ENCODE measurements at regions not wholly inside any gene's neighbourhood (a gene's known extent, or its start where the extent isn't known, plus 50 kb on each side); places are given as distances from the start of the nearest gene placed in this dataset.

GRCh38 chr13:95352486-95352885 lies 51.2 kb upstream of the ABCC4 start:
- DNase-seq (ENCODE audit: low read depth): no peak

GRCh38 chr13:95354156-95354555 lies 52.9 kb upstream of the ABCC4 start:
- no peak for DNase-seq (ENCODE audit: low read depth)

GRCh38 chr13:95354680-95355487 lies 53.6 kb upstream of the ABCC4 start:
- DNase-seq (ENCODE audit: low read depth): no peak

GRCh38 chr13:95355494-95355893 lies 54.2 kb upstream of the ABCC4 start:
- no peak for DNase-seq (ENCODE audit: low read depth)

GRCh38 chr13:95356916-95357315 lies 55.7 kb upstream of the ABCC4 start:
- DNase-seq (ENCODE audit: low read depth): no peak

- DNase-seq (ENCODE audit: low read depth): no peak
Measured at GRCh38 chr13:95357875-95358274, 56.6 kb upstream of the ABCC4 start.

- DNase-seq (ENCODE audit: low read depth): no peak
Measured at GRCh38 chr13:95360052-95360451, 58.8 kb upstream of the ABCC4 start.

GRCh38 chr13:95360464-95361097 lies 59.3 kb upstream of the ABCC4 start:
- no peak for DNase-seq (ENCODE audit: low read depth)

GRCh38 chr13:95361686-95362085 lies 60.4 kb upstream of the ABCC4 start:
- no peak for DNase-seq (ENCODE audit: low read depth)

GRCh38 chr13:95362666-95363065 lies 61.4 kb upstream of the ABCC4 start:
- DNase-seq (ENCODE audit: low read depth): no peak

- no peak for DNase-seq (ENCODE audit: low read depth)
Measured at GRCh38 chr13:95367309-95367843, 66.1 kb upstream of the ABCC4 start.

- no peak for DNase-seq (ENCODE audit: low read depth)
Measured at GRCh38 chr13:95368998-95369397, 67.7 kb upstream of the ABCC4 start.

GRCh38 chr13:95375706-95376105 lies 74.5 kb upstream of the ABCC4 start:
- DNase-seq (ENCODE audit: low read depth): no peak

- DNase-seq (ENCODE audit: low read depth): no peak
Measured at GRCh38 chr13:95378603-95379002, 77.4 kb upstream of the ABCC4 start.

GRCh38 chr13:95380468-95381211 lies 79.4 kb upstream of the ABCC4 start:
- peak; percentile 47 for DNase-seq (ENCODE audit: low read depth)

GRCh38 chr13:95381212-95381527 lies 79.9 kb upstream of the ABCC4 start:
- no peak for DNase-seq (ENCODE audit: low read depth)

- no peak for DNase-seq (ENCODE audit: low read depth)
Measured at GRCh38 chr13:95382411-95382810, 81.2 kb upstream of the ABCC4 start.

- no peak for DNase-seq (ENCODE audit: low read depth)
Measured at GRCh38 chr13:95382916-95383315, 81.7 kb upstream of the ABCC4 start.

GRCh38 chr13:95385373-95385772 lies 84.1 kb upstream of the ABCC4 start:
- no peak for DNase-seq (ENCODE audit: low read depth)

- no peak for DNase-seq (ENCODE audit: low read depth)
Measured at GRCh38 chr13:95385798-95386197, 84.5 kb upstream of the ABCC4 start.

GRCh38 chr13:95386370-95386769 lies 85.1 kb upstream of the ABCC4 start:
- no peak for DNase-seq (ENCODE audit: low read depth)

GRCh38 chr13:95387733-95388207 lies 86.5 kb upstream of the ABCC4 start:
- DNase-seq (ENCODE audit: low read depth): no peak

Data from stimulated activated CD8-positive, alpha-beta memory T cell treated with anti-CD3 and anti-CD28 coated beads, Interleukin-4, amount 100 ng/mL, for 24 hours (primary cell).